ENCODE measurements at regions not wholly inside any gene's neighbourhood (a gene's known extent, or its start where the extent isn't known, plus 50 kb on each side); places are given as distances from the start of the nearest gene placed in this dataset.
"Not testable (repeated sequence)": the region's sequence is repeated elsewhere in the genome, so short reads cannot be mapped to it uniquely, and the experiment has no call there.

DNA sequence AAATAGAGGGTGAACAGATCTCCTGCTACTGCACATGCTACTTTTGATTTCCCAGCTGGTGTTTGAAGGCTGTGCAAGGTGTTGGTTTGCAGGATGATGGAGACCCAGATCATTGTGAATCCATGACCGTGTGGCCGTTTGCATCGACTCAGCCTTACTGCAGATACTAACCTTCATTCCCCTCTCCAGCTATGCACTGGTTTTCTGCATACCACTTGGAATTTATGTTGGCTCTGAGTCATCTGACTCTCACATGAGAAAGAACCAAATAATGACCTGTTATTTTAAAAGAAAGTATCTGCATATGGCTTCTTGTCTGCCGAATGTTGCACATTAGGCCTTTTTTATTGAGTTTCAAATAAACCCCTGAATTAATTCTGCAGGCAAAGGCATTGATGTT, 144.9 kb upstream of the PRKX start:
- H3K4me3 ChIP-seq (ENCODE audit: control insufficient read depth in 2 of 3, extremely low read depth in 1 of 3, insufficient read depth in 2 of 3, low read depth in 1 of 3, low read length in 3 of 3); DNase-seq (ENCODE audit: low read depth, low spot score); H3K27ac ChIP-seq (ENCODE audit: control insufficient read depth, insufficient read depth, low read length); H3K27me3 ChIP-seq (ENCODE audit: control insufficient read depth, extremely low read depth, insufficient read depth, low read length); H2AFZ ChIP-seq (ENCODE audit: control insufficient read depth, low read length); H3K4me1 ChIP-seq (ENCODE audit: control insufficient read depth, extremely low read depth, insufficient read depth, low read length); H3K9me1 ChIP-seq (ENCODE audit: control insufficient read depth, extremely low read depth, insufficient read depth, low read length); H3K79me2 ChIP-seq (ENCODE audit: control insufficient read depth, insufficient read depth, low read length); H3K36me3 ChIP-seq (ENCODE audit: control insufficient read depth in 2 of 2, extremely low read depth in 1 of 2, insufficient read depth in 2 of 2, low read length in 2 of 2); H3K9me3 ChIP-seq (ENCODE audit: control insufficient read depth, low read depth, low read length); FAIRE-seq; H3K9ac ChIP-seq (ENCODE audit: control insufficient read depth, extremely low read depth, insufficient read depth, low read length); H3K4me2 ChIP-seq (ENCODE audit: control insufficient read depth, extremely low read depth, insufficient read depth, low read depth, low read length); dilution Hi-C loops (cut with MboI; ENCODE audit: extremely low pct_ligation_motif_present, low sequenced_read_pairs); H4K20me1 ChIP-seq (ENCODE audit: control insufficient read depth, extremely low read depth, insufficient read depth, low read length): not testable (repeated sequence)

DNA sequence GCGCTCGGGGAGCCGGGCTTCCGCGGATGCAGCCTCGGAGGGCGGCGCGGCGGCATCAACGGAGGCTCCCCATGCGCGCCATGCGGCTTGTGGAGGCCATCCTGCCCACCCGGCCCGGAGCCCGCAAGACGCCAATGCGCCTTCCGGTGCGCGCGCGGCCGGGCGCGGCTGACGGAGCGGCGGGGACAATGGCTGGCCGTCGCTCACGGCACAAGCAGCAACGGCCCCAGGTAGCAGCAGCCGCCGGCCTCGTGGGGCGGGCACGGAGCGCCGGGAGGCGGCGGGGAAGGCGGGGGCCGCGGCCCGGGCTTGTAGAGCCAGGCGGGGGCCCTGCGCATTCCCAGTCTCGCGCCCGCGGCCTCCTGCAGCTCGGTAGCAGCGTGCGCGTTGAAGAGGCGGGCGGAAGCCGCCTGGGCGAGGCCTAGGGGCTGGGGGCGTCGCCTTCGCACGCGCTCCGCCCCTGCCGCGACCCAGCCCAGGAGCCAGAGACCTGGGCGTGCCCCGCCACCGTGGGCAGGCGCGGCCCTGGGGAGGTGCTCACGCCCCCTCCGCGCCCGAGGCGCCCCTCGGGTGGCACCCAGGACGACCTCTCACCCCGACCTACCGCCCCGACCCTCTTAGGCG, 130.2 kb upstream of the PRKX start:
- DNase-seq (ENCODE audit: low read depth, low spot score); H4K20me1 ChIP-seq (ENCODE audit: control insufficient read depth, extremely low read depth, insufficient read depth, low read length); FAIRE-seq; H3K4me1 ChIP-seq (ENCODE audit: control insufficient read depth, extremely low read depth, insufficient read depth, low read length); dilution Hi-C loops (cut with MboI; ENCODE audit: extremely low pct_ligation_motif_present, low sequenced_read_pairs); H3K9me3 ChIP-seq (ENCODE audit: control insufficient read depth, low read depth, low read length); H3K36me3 ChIP-seq (ENCODE audit: control insufficient read depth in 2 of 2, extremely low read depth in 1 of 2, insufficient read depth in 2 of 2, low read length in 2 of 2); H3K4me3 ChIP-seq (ENCODE audit: control insufficient read depth in 2 of 3, extremely low read depth in 1 of 3, insufficient read depth in 2 of 3, low read depth in 1 of 3, low read length in 3 of 3); H3K9me1 ChIP-seq (ENCODE audit: control insufficient read depth, extremely low read depth, insufficient read depth, low read length); H2AFZ ChIP-seq (ENCODE audit: control insufficient read depth, low read length); H3K79me2 ChIP-seq (ENCODE audit: control insufficient read depth, insufficient read depth, low read length); H3K27ac ChIP-seq (ENCODE audit: control insufficient read depth, insufficient read depth, low read length); H3K27me3 ChIP-seq (ENCODE audit: control insufficient read depth, extremely low read depth, insufficient read depth, low read length); H3K4me2 ChIP-seq (ENCODE audit: control insufficient read depth, extremely low read depth, insufficient read depth, low read depth, low read length): not testable (repeated sequence)
- peak overlapping the region; percentile 28 for H3K9ac ChIP-seq (ENCODE audit: control insufficient read depth, extremely low read depth, insufficient read depth, low read length)

DNA sequence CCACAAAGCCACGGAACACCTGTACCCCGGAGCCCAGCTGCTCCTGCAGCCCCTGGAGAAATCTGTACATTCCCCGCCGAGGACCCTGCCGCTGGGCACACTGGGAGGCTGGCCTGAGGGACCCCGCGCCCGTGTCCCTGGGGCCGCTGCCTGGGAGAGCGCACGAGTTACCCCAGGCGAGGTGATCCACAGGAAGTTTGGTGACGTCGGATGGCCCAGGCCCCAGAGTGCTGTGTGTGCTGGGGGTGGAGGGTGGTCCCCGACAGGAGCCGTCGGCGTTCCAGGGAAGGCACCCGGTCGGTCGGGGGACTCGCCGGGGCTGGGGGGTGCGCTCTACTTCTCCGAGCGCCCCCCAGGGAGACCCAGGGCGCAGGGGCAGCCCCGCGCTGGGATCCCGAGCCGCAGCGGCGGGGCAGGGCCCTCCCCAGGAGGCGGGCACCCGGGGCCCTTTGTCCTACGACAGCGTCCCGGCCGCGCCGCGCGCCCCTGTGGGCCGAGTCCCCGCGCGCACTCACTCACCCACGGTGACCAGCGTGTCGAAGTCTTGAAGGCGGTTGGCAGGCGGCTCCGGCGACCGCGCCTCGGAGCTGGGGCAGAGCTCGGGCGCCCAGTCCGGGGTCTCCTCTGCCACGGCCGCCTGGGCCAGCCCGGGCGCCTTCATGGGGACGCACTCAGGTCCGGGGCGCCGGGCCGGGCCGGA, 129.5 kb upstream of the PRKX start:
- H2AFZ ChIP-seq (ENCODE audit: control insufficient read depth, low read length); dilution Hi-C loops (cut with MboI; ENCODE audit: extremely low pct_ligation_motif_present, low sequenced_read_pairs); DNase-seq (ENCODE audit: low read depth, low spot score); H3K36me3 ChIP-seq (ENCODE audit: control insufficient read depth in 2 of 2, extremely low read depth in 1 of 2, insufficient read depth in 2 of 2, low read length in 2 of 2); H3K9me3 ChIP-seq (ENCODE audit: control insufficient read depth, low read depth, low read length); H3K9me1 ChIP-seq (ENCODE audit: control insufficient read depth, extremely low read depth, insufficient read depth, low read length); FAIRE-seq; H3K4me1 ChIP-seq (ENCODE audit: control insufficient read depth, extremely low read depth, insufficient read depth, low read length); H3K27me3 ChIP-seq (ENCODE audit: control insufficient read depth, extremely low read depth, insufficient read depth, low read length); H3K79me2 ChIP-seq (ENCODE audit: control insufficient read depth, insufficient read depth, low read length); H4K20me1 ChIP-seq (ENCODE audit: control insufficient read depth, extremely low read depth, insufficient read depth, low read length); H3K4me2 ChIP-seq (ENCODE audit: control insufficient read depth, extremely low read depth, insufficient read depth, low read depth, low read length): not testable (repeated sequence)
- Histone ChIP-seq H3K9ac (ENCODE audit: control insufficient read depth, extremely low read depth, insufficient read depth, low read length) (peak overlapping the region; percentile 56), H3K4me3 (ENCODE audit: control insufficient read depth in 2 of 3, extremely low read depth in 1 of 3, insufficient read depth in 2 of 3, low read depth in 1 of 3, low read length in 3 of 3) (peak overlapping the region; percentile 47 to 57 (median 51)), H3K27ac (ENCODE audit: control insufficient read depth, insufficient read depth, low read length) (peak overlapping the region; percentile 40)

DNA sequence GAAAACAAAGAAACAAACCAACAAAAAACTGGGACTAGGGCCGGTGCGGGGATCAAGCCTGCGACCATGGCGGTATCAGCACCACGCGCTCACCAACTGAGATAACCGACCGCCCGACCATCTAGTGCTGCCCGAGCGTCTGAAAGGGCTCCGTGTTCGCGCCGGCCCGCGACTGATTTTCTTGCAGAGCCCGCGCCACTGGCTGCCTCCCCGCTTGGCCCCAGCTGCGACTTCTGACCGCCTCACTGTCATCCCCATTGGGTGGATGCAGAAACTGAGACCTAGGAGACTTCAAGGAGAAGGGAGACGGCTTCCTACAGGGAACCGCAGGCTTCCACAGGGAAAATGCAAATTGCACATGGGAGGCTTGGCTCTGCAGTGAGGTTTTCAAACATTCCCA, 125.3 kb upstream of the PRKX start:
- H3K27me3 ChIP-seq (ENCODE audit: control insufficient read depth, extremely low read depth, insufficient read depth, low read length); H3K79me2 ChIP-seq (ENCODE audit: control insufficient read depth, insufficient read depth, low read length); H3K27ac ChIP-seq (ENCODE audit: control insufficient read depth, insufficient read depth, low read length); H3K4me1 ChIP-seq (ENCODE audit: control insufficient read depth, extremely low read depth, insufficient read depth, low read length); DNase-seq (ENCODE audit: low read depth, low spot score); H3K36me3 ChIP-seq (ENCODE audit: control insufficient read depth in 2 of 2, extremely low read depth in 1 of 2, insufficient read depth in 2 of 2, low read length in 2 of 2); FAIRE-seq; H3K4me3 ChIP-seq (ENCODE audit: control insufficient read depth in 2 of 3, extremely low read depth in 1 of 3, insufficient read depth in 2 of 3, low read depth in 1 of 3, low read length in 3 of 3); H4K20me1 ChIP-seq (ENCODE audit: control insufficient read depth, extremely low read depth, insufficient read depth, low read length); H3K9me1 ChIP-seq (ENCODE audit: control insufficient read depth, extremely low read depth, insufficient read depth, low read length); dilution Hi-C loops (cut with MboI; ENCODE audit: extremely low pct_ligation_motif_present, low sequenced_read_pairs); H3K9ac ChIP-seq (ENCODE audit: control insufficient read depth, extremely low read depth, insufficient read depth, low read length); H2AFZ ChIP-seq (ENCODE audit: control insufficient read depth, low read length); H3K4me2 ChIP-seq (ENCODE audit: control insufficient read depth, extremely low read depth, insufficient read depth, low read depth, low read length); H3K9me3 ChIP-seq (ENCODE audit: control insufficient read depth, low read depth, low read length): not testable (repeated sequence)

DNA sequence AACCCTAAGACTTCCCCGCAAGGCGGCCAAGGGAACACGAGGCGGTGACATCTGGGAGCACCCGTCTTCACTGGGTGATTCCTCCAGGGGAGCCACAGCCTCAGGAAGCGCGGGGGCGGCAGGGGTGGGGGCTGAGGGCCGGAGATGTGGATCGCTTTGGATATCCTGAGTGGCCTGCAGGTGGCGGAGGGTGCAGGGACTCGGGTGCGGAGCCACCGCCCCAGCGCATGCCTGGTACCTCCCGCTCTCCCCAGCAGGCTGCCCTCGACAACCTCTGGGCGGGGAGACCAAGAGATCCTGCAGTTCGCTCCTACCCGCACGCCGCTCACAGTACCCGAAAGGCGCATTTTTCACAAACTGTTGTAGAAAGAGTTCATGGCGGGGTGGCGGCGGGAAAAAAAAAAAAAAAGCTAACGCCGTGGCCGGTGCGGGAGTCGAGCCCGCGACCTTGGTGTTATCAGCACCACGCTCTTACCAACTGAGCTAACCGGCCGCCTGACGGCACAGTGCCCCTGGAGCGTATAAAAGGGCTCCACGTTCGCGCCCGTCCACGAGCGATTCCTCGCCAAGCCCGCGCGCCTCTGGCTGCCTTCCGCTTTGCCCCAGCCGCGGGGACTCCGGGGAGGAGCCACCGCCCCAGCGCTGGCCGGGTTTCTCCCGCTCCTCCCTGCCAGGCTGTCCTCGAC, 124.7 kb upstream of the PRKX start:
- H3K9me1 ChIP-seq (ENCODE audit: control insufficient read depth, extremely low read depth, insufficient read depth, low read length); H3K27ac ChIP-seq (ENCODE audit: control insufficient read depth, insufficient read depth, low read length); H3K4me3 ChIP-seq (ENCODE audit: control insufficient read depth in 2 of 3, extremely low read depth in 1 of 3, insufficient read depth in 2 of 3, low read depth in 1 of 3, low read length in 3 of 3); H4K20me1 ChIP-seq (ENCODE audit: control insufficient read depth, extremely low read depth, insufficient read depth, low read length); H3K9me3 ChIP-seq (ENCODE audit: control insufficient read depth, low read depth, low read length); DNase-seq (ENCODE audit: low read depth, low spot score); H3K27me3 ChIP-seq (ENCODE audit: control insufficient read depth, extremely low read depth, insufficient read depth, low read length); H3K4me1 ChIP-seq (ENCODE audit: control insufficient read depth, extremely low read depth, insufficient read depth, low read length); H3K79me2 ChIP-seq (ENCODE audit: control insufficient read depth, insufficient read depth, low read length); dilution Hi-C loops (cut with MboI; ENCODE audit: extremely low pct_ligation_motif_present, low sequenced_read_pairs); FAIRE-seq; H2AFZ ChIP-seq (ENCODE audit: control insufficient read depth, low read length); H3K36me3 ChIP-seq (ENCODE audit: control insufficient read depth in 2 of 2, extremely low read depth in 1 of 2, insufficient read depth in 2 of 2, low read length in 2 of 2); H3K9ac ChIP-seq (ENCODE audit: control insufficient read depth, extremely low read depth, insufficient read depth, low read length); H3K4me2 ChIP-seq (ENCODE audit: control insufficient read depth, extremely low read depth, insufficient read depth, low read depth, low read length): not testable (repeated sequence)
